Fibroblast of lung (primary cell): ENCODE measurements at regions not wholly inside any gene's neighbourhood (a gene's known extent, or its start where the extent isn't known, plus 50 kb on each side); places are given as distances from the start of the nearest gene placed in this dataset.

Source experiments
- EZH2 ChIP-seq: IDR thresholded peaks from 2 replicates; pipeline ENCODE4 v1.5.1; 2012; ENCODE audit warnings: low read length, control low read depth, mild to moderate bottlenecking; ENCODE audit errors: missing control alignments
- TF ChIP-seq, protein P1 (sequence below), 2 donors: IDR thresholded peaks in 1 of 2; conservative IDR thresholded peaks in 1 of 2; 1 replicate in 1 of 2; 2 replicates in 1 of 2; pipeline ENCODE4 v1.5.1; 2011 to 2012; ENCODE audit warnings: low read length in 2 of 2, control low read depth in 1 of 2, inconsistent platforms in 1 of 2, low read depth in 1 of 2, mild to moderate bottlenecking in 1 of 2

DNA sequence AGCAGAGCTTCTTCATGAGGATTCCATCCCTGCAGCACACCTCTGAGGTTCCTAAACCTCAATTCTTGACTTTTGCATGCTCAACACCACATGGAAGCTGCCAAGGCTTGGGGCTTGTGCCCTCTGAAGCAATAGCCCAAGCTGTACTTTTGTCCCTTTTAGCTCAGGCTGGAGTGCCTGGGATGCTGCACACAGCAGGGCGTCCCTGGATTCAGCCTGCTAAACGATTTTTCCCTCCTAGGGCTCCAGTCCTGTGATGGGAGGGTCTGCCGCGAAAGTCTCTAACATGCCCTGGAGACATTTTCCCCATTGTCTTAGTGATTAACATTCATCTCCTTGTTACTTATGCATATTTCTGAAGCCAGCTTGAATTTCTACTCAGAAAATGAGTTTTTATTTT is 98.3 kb downstream of the SLITRK5 start:
- TF ChIP-seq, protein P1, sequence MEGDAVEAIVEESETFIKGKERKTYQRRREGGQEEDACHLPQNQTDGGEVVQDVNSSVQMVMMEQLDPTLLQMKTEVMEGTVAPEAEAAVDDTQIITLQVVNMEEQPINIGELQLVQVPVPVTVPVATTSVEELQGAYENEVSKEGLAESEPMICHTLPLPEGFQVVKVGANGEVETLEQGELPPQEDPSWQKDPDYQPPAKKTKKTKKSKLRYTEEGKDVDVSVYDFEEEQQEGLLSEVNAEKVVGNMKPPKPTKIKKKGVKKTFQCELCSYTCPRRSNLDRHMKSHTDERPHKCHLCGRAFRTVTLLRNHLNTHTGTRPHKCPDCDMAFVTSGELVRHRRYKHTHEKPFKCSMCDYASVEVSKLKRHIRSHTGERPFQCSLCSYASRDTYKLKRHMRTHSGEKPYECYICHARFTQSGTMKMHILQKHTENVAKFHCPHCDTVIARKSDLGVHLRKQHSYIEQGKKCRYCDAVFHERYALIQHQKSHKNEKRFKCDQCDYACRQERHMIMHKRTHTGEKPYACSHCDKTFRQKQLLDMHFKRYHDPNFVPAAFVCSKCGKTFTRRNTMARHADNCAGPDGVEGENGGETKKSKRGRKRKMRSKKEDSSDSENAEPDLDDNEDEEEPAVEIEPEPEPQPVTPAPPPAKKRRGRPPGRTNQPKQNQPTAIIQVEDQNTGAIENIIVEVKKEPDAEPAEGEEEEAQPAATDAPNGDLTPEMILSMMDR (conservative IDR thresholded peaks at IDR 0.05 in 1 of 2, IDR thresholded peaks at IDR 0.05 in 1 of 2; ENCODE audit: low read depth in 1 of 2, low read length in 2 of 2): no peak
- TF ChIP-seq EZH2: no peak
